Retinal pigment epithelial cell (primary cell): ENCODE measurements at regions not wholly inside any gene's neighbourhood (a gene's known extent, or its start where the extent isn't known, plus 50 kb on each side); places are given as distances from the start of the nearest gene placed in this dataset.

Source experiments
- DNase-seq: peaks from one replicate; pipeline ENCODE4 v3.0.0-alpha.2; 2010; ENCODE audit warnings: low read depth
- H3K4me3 ChIP-seq: 2 replicates; pipeline ENCODE4 v1.5.1; 2011; ENCODE audit warnings: mild to moderate bottlenecking, low read length, control low read depth, moderate library complexity
- CTCF ChIP-seq: conservative IDR thresholded peaks from 2 replicates; pipeline ENCODE4 v1.5.1; 2011; ENCODE audit warnings: low read depth, low read length, control low read depth, inconsistent platforms

GRCh38 chr16:10333321-10334032 is 52.4 kb upstream of the ATF7IP2 start:
- no peak overlapping the region for H3K4me3 ChIP-seq
- no peak for DNase-seq
- TF ChIP-seq CTCF = no peak

- no peak overlapping the region for H3K4me3 ChIP-seq
- DNase-seq = no peak
- TF ChIP-seq CTCF = no peak
Observed at GRCh38 chr16:10335681-10336080, 50.2 kb upstream of the ATF7IP2 start.
